SJCRH30 (cell line): ENCODE measurements at regions not wholly inside any gene's neighbourhood (a gene's known extent, or its start where the extent isn't known, plus 50 kb on each side); places are given as distances from the start of the nearest gene placed in this dataset.
"Not testable (repeated sequence)": the region's sequence is repeated elsewhere in the genome, so short reads cannot be mapped to it uniquely, and the experiment has no call there.

Source experiments
- DNase-seq, 2 experiments: peaks; one replicate each; pipeline ENCODE4 v3.0.0-alpha.2; 2015 to 2020
- H3K27ac ChIP-seq: fragments of 250-450 bp; sonication (Bioruptor Pico); 2 replicates; pipeline ENCODE4 v1.5.1; 2020; ENCODE audit warnings: mild to moderate bottlenecking, moderate library complexity
- H3K27me3 ChIP-seq: fragments of 250-450 bp; sonication (Bioruptor Pico); 2 replicates; pipeline ENCODE4 v1.5.1; 2020; ENCODE audit warnings: mild to moderate bottlenecking, moderate library complexity
- H3K36me3 ChIP-seq: fragments of 250-450 bp; sonication (Bioruptor Pico); 2 replicates; pipeline ENCODE4 v1.5.1; 2020; ENCODE audit warnings: mild to moderate bottlenecking, moderate library complexity
- H3K4me1 ChIP-seq: fragments of 250-450 bp; sonication (Bioruptor Pico); 2 replicates; pipeline ENCODE4 v1.5.1; 2020; ENCODE audit warnings: mild to moderate bottlenecking, moderate library complexity
- H3K4me3 ChIP-seq: fragments of 250-450 bp; sonication (Bioruptor Pico); 2 replicates; pipeline ENCODE4 v1.5.1; 2020; ENCODE audit warnings: mild to moderate bottlenecking, moderate library complexity
- H3K9me3 ChIP-seq: fragments of 250-450 bp; sonication (Bioruptor Pico); replicated peaks from 2 replicates; pipeline ENCODE4 v1.5.1; 2020; ENCODE audit warnings: mild to moderate bottlenecking, moderate library complexity

- H3K27ac ChIP-seq, result no peak overlapping the region
- 0 out of 2 replicates have a peak, but pooled peaks cover 3% of the 10 kb centered on the region for H3K27me3 ChIP-seq
- H3K36me3 ChIP-seq, result no peaks in the 10 kb centered on the region
- H3K4me1 ChIP-seq, result no peaks in the 10 kb centered on the region
- no peak for DNase-seq
- 0 out of 2 replicates have a peak, but pooled peaks cover 2% of the 10 kb centered on the region for H3K9me3 ChIP-seq
- no peak overlapping the region for H3K4me3 ChIP-seq
These were observed 758.9 kb upstream of the NRXN1 start for GRCh38 chr2:51790854-51791253.

- Histone ChIP-seq H3K27me3 (0 out of 2 replicates have a peak, but pooled peaks cover 3% of the 10 kb centered on the region), H3K4me3 (no peak overlapping the region), H3K9me3 (0 out of 2 replicates have a peak, but pooled peaks cover 2% of the 10 kb centered on the region), H3K27ac (no peak overlapping the region), H3K4me1 (no peaks in the 10 kb centered on the region), H3K36me3 (no peaks in the 10 kb centered on the region)
- no peak for DNase-seq
These were observed 758.0 kb upstream of the NRXN1 start for GRCh38 chr2:51789918-51790317.

GRCh38 chr2:51782921-51783765 lies 751.2 kb upstream of the NRXN1 start:
- H3K4me1 ChIP-seq, result no peaks in the 10 kb centered on the region
- H3K27me3 ChIP-seq, result peaks cover 5% of the 10 kb centered on the region; the same call in 1 of the 2 replicates
- H3K36me3 ChIP-seq, result no peaks in the 10 kb centered on the region
- no peak overlapping the region for H3K27ac ChIP-seq
- H3K4me3 ChIP-seq, result no peak overlapping the region
- H3K9me3 ChIP-seq, result no peaks in the 10 kb centered on the region
- no peak for DNase-seq

- H3K9me3 ChIP-seq, result no peaks in the 10 kb centered on the region
- no peaks in the 10 kb centered on the region for H3K36me3 ChIP-seq
- H3K4me3 ChIP-seq, result no peak overlapping the region
- no peak for DNase-seq
- no peaks in the 10 kb centered on the region for H3K4me1 ChIP-seq
- H3K27ac ChIP-seq, result no peak overlapping the region
- peaks cover 5% of the 10 kb centered on the region; the same call in 1 of the 2 replicates for H3K27me3 ChIP-seq
These were observed 749.8 kb upstream of the NRXN1 start for GRCh38 chr2:51781691-51782090.

- DNase-seq, result no peak
- Histone ChIP-seq H3K36me3 (no peaks in the 10 kb centered on the region), H3K4me3 (no peak overlapping the region), H3K9me3 (no peaks in the 10 kb centered on the region), H3K4me1 (no peaks in the 10 kb centered on the region), H3K27me3 (peaks cover 5% of the 10 kb centered on the region; the same call in 1 of the 2 replicates), H3K27ac (no peak overlapping the region)
These were observed 748.4 kb upstream of the NRXN1 start for GRCh38 chr2:51780353-51780752.

- H3K27me3 ChIP-seq, H3K4me1 ChIP-seq, H3K27ac ChIP-seq, H3K9me3 ChIP-seq, H3K4me3 ChIP-seq, H3K36me3 ChIP-seq: not testable (repeated sequence)
- peak; percentile 29 to 44 for DNase-seq
These were observed 747.8 kb upstream of the NRXN1 start for GRCh38 chr2:51779723-51780122.

GRCh38 chr2:51778806-51779205 lies 746.9 kb upstream of the NRXN1 start:
- DNase-seq, result no peak
- Histone ChIP-seq H3K36me3 (no peaks in the 10 kb centered on the region), H3K27me3 (peaks cover 5% of the 10 kb centered on the region; the same call in 1 of the 2 replicates), H3K27ac (no peak overlapping the region), H3K4me3 (no peak overlapping the region), H3K4me1 (no peaks in the 10 kb centered on the region), H3K9me3 (no peaks in the 10 kb centered on the region)

GRCh38 chr2:51774606-51775005 lies 742.7 kb upstream of the NRXN1 start:
- H3K4me3 ChIP-seq, H3K4me1 ChIP-seq, DNase-seq, H3K27ac ChIP-seq, H3K9me3 ChIP-seq, H3K36me3 ChIP-seq, H3K27me3 ChIP-seq: not testable (repeated sequence)

GRCh38 chr2:51760441-51760840 lies 728.5 kb upstream of the NRXN1 start:
- Histone ChIP-seq H3K27me3 (no peaks in the 10 kb centered on the region), H3K9me3 (no peaks in the 10 kb centered on the region), H3K4me1 (no peaks in the 10 kb centered on the region), H3K36me3 (no peaks in the 10 kb centered on the region), H3K27ac (no peak overlapping the region), H3K4me3 (no peak overlapping the region)
- no peak for DNase-seq

- H3K36me3 ChIP-seq, result no peaks in the 10 kb centered on the region
- H3K9me3 ChIP-seq, result no peaks in the 10 kb centered on the region
- no peaks in the 10 kb centered on the region for H3K4me1 ChIP-seq
- H3K4me3 ChIP-seq, result no peak overlapping the region
- H3K27me3 ChIP-seq, result no peaks in the 10 kb centered on the region
- DNase-seq, result no peak
- no peak overlapping the region for H3K27ac ChIP-seq
These were observed 726.1 kb upstream of the NRXN1 start for GRCh38 chr2:51758081-51758480.

- no peaks in the 10 kb centered on the region for H3K36me3 ChIP-seq
- H3K4me3 ChIP-seq, result no peak overlapping the region
- no peak overlapping the region for H3K27ac ChIP-seq
- H3K4me1 ChIP-seq, result no peaks in the 10 kb centered on the region
- no peaks in the 10 kb centered on the region for H3K9me3 ChIP-seq
- DNase-seq, result no peak
- no peaks in the 10 kb centered on the region for H3K27me3 ChIP-seq
These were observed 702.2 kb upstream of the NRXN1 start for GRCh38 chr2:51734115-51734514.

GRCh38 chr2:51723691-51724090 lies 691.8 kb upstream of the NRXN1 start:
- Histone ChIP-seq H3K4me3 (no peak overlapping the region), H3K4me1 (no peaks in the 10 kb centered on the region), H3K36me3 (no peaks in the 10 kb centered on the region), H3K27ac (no peak overlapping the region), H3K9me3 (no peaks in the 10 kb centered on the region), H3K27me3 (no peaks in the 10 kb centered on the region)
- no peak for DNase-seq

GRCh38 chr2:51722311-51722710 lies 690.4 kb upstream of the NRXN1 start:
- H3K4me1 ChIP-seq, result no peaks in the 10 kb centered on the region
- no peak overlapping the region for H3K4me3 ChIP-seq
- no peaks in the 10 kb centered on the region for H3K27me3 ChIP-seq
- H3K36me3 ChIP-seq, result no peaks in the 10 kb centered on the region
- DNase-seq, result no peak
- no peak overlapping the region for H3K27ac ChIP-seq
- no peaks in the 10 kb centered on the region for H3K9me3 ChIP-seq

- DNase-seq, result no peak
These were observed 688.9 kb upstream of the NRXN1 start for GRCh38 chr2:51720826-51721225.

GRCh38 chr2:51718881-51719280 lies 686.9 kb upstream of the NRXN1 start:
- DNase-seq, result no peak
- Histone ChIP-seq H3K9me3 (no peaks in the 10 kb centered on the region), H3K4me1 (no peaks in the 10 kb centered on the region), H3K27me3 (no peaks in the 10 kb centered on the region), H3K36me3 (no peaks in the 10 kb centered on the region), H3K27ac (no peak overlapping the region), H3K4me3 (no peak overlapping the region)

More at GRCh38 chr2:51720826-51721225, 688.9 kb upstream of the NRXN1 start:
- no peaks in the 10 kb centered on the region for H3K27me3 ChIP-seq
- no peaks in the 10 kb centered on the region for H3K9me3 ChIP-seq
- H3K4me3 ChIP-seq, result no peak overlapping the region
- H3K27ac ChIP-seq, result no peak overlapping the region
- no peaks in the 10 kb centered on the region for H3K4me1 ChIP-seq
- H3K36me3 ChIP-seq, result no peaks in the 10 kb centered on the region

GRCh38 chr2:51717312-51717711 lies 685.4 kb upstream of the NRXN1 start:
- H3K9me3 ChIP-seq, result peaks cover 6% of the 10 kb centered on the region; the same call in 1 of the 2 replicates
- H3K36me3 ChIP-seq, result no peaks in the 10 kb centered on the region
- DNase-seq, result no peak
- H3K27ac ChIP-seq, result no peak overlapping the region
- H3K4me3 ChIP-seq, result no peak overlapping the region
- no peaks in the 10 kb centered on the region for H3K4me1 ChIP-seq
- no peaks in the 10 kb centered on the region for H3K27me3 ChIP-seq
